ENCODE measurements at regions not wholly inside any gene's neighbourhood (a gene's known extent, or its start where the extent isn't known, plus 50 kb on each side); places are given as distances from the start of the nearest gene placed in this dataset.

GRCh38 chr3:128554465-128555097, 61.6 kb upstream of the GATA2 start:
- H3K9me3 ChIP-seq (ENCODE audit: insufficient read depth, low read length) = no peaks in the 10 kb centered on the region
- DNase-seq (ENCODE audit: low read depth, low spot score) = no peak
- no peaks in the 10 kb centered on the region for H3K36me3 ChIP-seq (ENCODE audit: insufficient read depth, insufficient read length, low read length)
- peaks cover 15% of the 10 kb centered on the region for H3K4me1 ChIP-seq (ENCODE audit: insufficient read depth, insufficient read length)
- no peak overlapping the region for H3K9ac ChIP-seq (ENCODE audit: insufficient read length, low read depth)
- H3K27me3 ChIP-seq (ENCODE audit: insufficient read depth, insufficient read length) = no peaks in the 10 kb centered on the region
- no peak for TF ChIP-seq ZNF274 (IDR thresholded peaks at IDR 0.05; ENCODE audit: low read depth, low read length)
- no peak for TF ChIP-seq SUZ12 (IDR thresholded peaks at IDR 0.05; ENCODE audit: extremely low read depth, insufficient read depth, insufficient read length)
- no peak for TF ChIP-seq YY1 (IDR thresholded peaks at IDR 0.05; ENCODE audit: insufficient read depth, insufficient read length)
- no peak overlapping the region for H3K4me3 ChIP-seq (ENCODE audit: insufficient read length, low read depth)

- Histone ChIP-seq H3K4me1 (ENCODE audit: insufficient read depth, insufficient read length) (peaks cover 20% of the 10 kb centered on the region), H3K9ac (ENCODE audit: insufficient read length, low read depth) (no peak overlapping the region), H3K9me3 (ENCODE audit: insufficient read depth, low read length) (no peaks in the 10 kb centered on the region), H3K36me3 (ENCODE audit: insufficient read depth, insufficient read length, low read length) (no peaks in the 10 kb centered on the region), H3K4me3 (ENCODE audit: insufficient read length, low read depth) (no peak overlapping the region), H3K27me3 (ENCODE audit: insufficient read depth, insufficient read length) (no peaks in the 10 kb centered on the region)
- no peak for TF ChIP-seq SUZ12 (IDR thresholded peaks at IDR 0.05; ENCODE audit: extremely low read depth, insufficient read depth, insufficient read length)
- TF ChIP-seq ZNF274 (IDR thresholded peaks at IDR 0.05; ENCODE audit: low read depth, low read length) = no peak
- no peak for TF ChIP-seq YY1 (IDR thresholded peaks at IDR 0.05; ENCODE audit: insufficient read depth, insufficient read length)
- no peak for DNase-seq (ENCODE audit: low read depth, low spot score)
Observed at GRCh38 chr3:128554100-128554464, 61.1 kb upstream of the GATA2 start.

- no peak overlapping the region for H3K4me3 ChIP-seq (ENCODE audit: insufficient read length, low read depth)
- DNase-seq (ENCODE audit: low read depth, low spot score) = no peak
- H3K36me3 ChIP-seq (ENCODE audit: insufficient read depth, insufficient read length, low read length) = no peaks in the 10 kb centered on the region
- H3K9me3 ChIP-seq (ENCODE audit: insufficient read depth, low read length) = no peaks in the 10 kb centered on the region
- H3K4me1 ChIP-seq (ENCODE audit: insufficient read depth, insufficient read length) = peaks cover 24% of the 10 kb centered on the region
- no peaks in the 10 kb centered on the region for H3K27me3 ChIP-seq (ENCODE audit: insufficient read depth, insufficient read length)
- no peak for TF ChIP-seq ZNF274 (IDR thresholded peaks at IDR 0.05; ENCODE audit: low read depth, low read length)
- TF ChIP-seq YY1 (IDR thresholded peaks at IDR 0.05; ENCODE audit: insufficient read depth, insufficient read length) = no peak
- TF ChIP-seq SUZ12 (IDR thresholded peaks at IDR 0.05; ENCODE audit: extremely low read depth, insufficient read depth, insufficient read length) = no peak
- no peak overlapping the region for H3K9ac ChIP-seq (ENCODE audit: insufficient read length, low read depth)
Observed at GRCh38 chr3:128553560-128553959, 60.6 kb upstream of the GATA2 start.

GRCh38 chr3:128551867-128552266, 58.9 kb upstream of the GATA2 start:
- no peaks in the 10 kb centered on the region for H3K9me3 ChIP-seq (ENCODE audit: insufficient read depth, low read length)
- H3K27me3 ChIP-seq (ENCODE audit: insufficient read depth, insufficient read length) = no peaks in the 10 kb centered on the region
- DNase-seq (ENCODE audit: low read depth, low spot score) = no peak
- no peak overlapping the region for H3K4me3 ChIP-seq (ENCODE audit: insufficient read length, low read depth)
- H3K4me1 ChIP-seq (ENCODE audit: insufficient read depth, insufficient read length) = peaks cover 24% of the 10 kb centered on the region
- no peaks in the 10 kb centered on the region for H3K36me3 ChIP-seq (ENCODE audit: insufficient read depth, insufficient read length, low read length)
- no peak for TF ChIP-seq SUZ12 (IDR thresholded peaks at IDR 0.05; ENCODE audit: extremely low read depth, insufficient read depth, insufficient read length)
- no peak for TF ChIP-seq YY1 (IDR thresholded peaks at IDR 0.05; ENCODE audit: insufficient read depth, insufficient read length)
- TF ChIP-seq ZNF274 (IDR thresholded peaks at IDR 0.05; ENCODE audit: low read depth, low read length) = no peak
- no peak overlapping the region for H3K9ac ChIP-seq (ENCODE audit: insufficient read length, low read depth)

GRCh38 chr3:128551451-128551850, 58.5 kb upstream of the GATA2 start:
- Histone ChIP-seq H3K4me3 (ENCODE audit: insufficient read length, low read depth) (no peak overlapping the region), H3K27me3 (ENCODE audit: insufficient read depth, insufficient read length) (no peaks in the 10 kb centered on the region), H3K9me3 (ENCODE audit: insufficient read depth, low read length) (no peaks in the 10 kb centered on the region), H3K4me1 (ENCODE audit: insufficient read depth, insufficient read length) (peaks cover 24% of the 10 kb centered on the region), H3K36me3 (ENCODE audit: insufficient read depth, insufficient read length, low read length) (no peaks in the 10 kb centered on the region), H3K9ac (ENCODE audit: insufficient read length, low read depth) (no peak overlapping the region)
- no peak for DNase-seq (ENCODE audit: low read depth, low spot score)
- TF ChIP-seq YY1 (IDR thresholded peaks at IDR 0.05; ENCODE audit: insufficient read depth, insufficient read length) = no peak
- TF ChIP-seq SUZ12 (IDR thresholded peaks at IDR 0.05; ENCODE audit: extremely low read depth, insufficient read depth, insufficient read length) = no peak
- TF ChIP-seq ZNF274 (IDR thresholded peaks at IDR 0.05; ENCODE audit: low read depth, low read length) = no peak

- no peaks in the 10 kb centered on the region for H3K9me3 ChIP-seq (ENCODE audit: insufficient read depth, low read length)
- no peaks in the 10 kb centered on the region for H3K27me3 ChIP-seq (ENCODE audit: insufficient read depth, insufficient read length)
- no peak for TF ChIP-seq YY1 (IDR thresholded peaks at IDR 0.05; ENCODE audit: insufficient read depth, insufficient read length)
- TF ChIP-seq SUZ12 (IDR thresholded peaks at IDR 0.05; ENCODE audit: extremely low read depth, insufficient read depth, insufficient read length) = no peak
- no peak for TF ChIP-seq ZNF274 (IDR thresholded peaks at IDR 0.05; ENCODE audit: low read depth, low read length)
- no peak overlapping the region for H3K9ac ChIP-seq (ENCODE audit: insufficient read length, low read depth)
- peaks cover 24% of the 10 kb centered on the region for H3K4me1 ChIP-seq (ENCODE audit: insufficient read depth, insufficient read length)
- no peak overlapping the region for H3K4me3 ChIP-seq (ENCODE audit: insufficient read length, low read depth)
- DNase-seq (ENCODE audit: low read depth, low spot score) = no peak
- no peaks in the 10 kb centered on the region for H3K36me3 ChIP-seq (ENCODE audit: insufficient read depth, insufficient read length, low read length)
Observed at GRCh38 chr3:128550471-128551126, 57.6 kb upstream of the GATA2 start.

- DNase-seq (ENCODE audit: low read depth, low spot score) = no peak
- no peak overlapping the region for H3K9ac ChIP-seq (ENCODE audit: insufficient read length, low read depth)
- H3K27me3 ChIP-seq (ENCODE audit: insufficient read depth, insufficient read length) = no peaks in the 10 kb centered on the region
- H3K4me3 ChIP-seq (ENCODE audit: insufficient read length, low read depth) = no peak overlapping the region
- H3K9me3 ChIP-seq (ENCODE audit: insufficient read depth, low read length) = no peaks in the 10 kb centered on the region
- no peaks in the 10 kb centered on the region for H3K36me3 ChIP-seq (ENCODE audit: insufficient read depth, insufficient read length, low read length)
- TF ChIP-seq SUZ12 (IDR thresholded peaks at IDR 0.05; ENCODE audit: extremely low read depth, insufficient read depth, insufficient read length) (no peak), ZNF274 (IDR thresholded peaks at IDR 0.05; ENCODE audit: low read depth, low read length) (no peak), YY1 (IDR thresholded peaks at IDR 0.05; ENCODE audit: insufficient read depth, insufficient read length) (no peak)
- peaks cover 24% of the 10 kb centered on the region for H3K4me1 ChIP-seq (ENCODE audit: insufficient read depth, insufficient read length)
Observed at GRCh38 chr3:128550113-128550440, 57.1 kb upstream of the GATA2 start.

Measured in NT2/D1 (cell line).